GM19025 (cell line): ENCODE measurements at regions not wholly inside any gene's neighbourhood (a gene's known extent, or its start where the extent isn't known, plus 50 kb on each side); places are given as distances from the start of the nearest gene placed in this dataset.
"Not testable (repeated sequence)": the region's sequence is repeated elsewhere in the genome, so short reads cannot be mapped to it uniquely, and the experiment has no call there.

Source experiments
- ATAC-seq: cut with Tn5 transposase; IDR thresholded peaks from one replicate; pipeline ENCODE4 v1.9.1; 2021; ENCODE audit warnings: mild to moderate bottlenecking, low read depth, moderate library complexity; ENCODE audit not compliant: unreplicated experiment

DNA sequence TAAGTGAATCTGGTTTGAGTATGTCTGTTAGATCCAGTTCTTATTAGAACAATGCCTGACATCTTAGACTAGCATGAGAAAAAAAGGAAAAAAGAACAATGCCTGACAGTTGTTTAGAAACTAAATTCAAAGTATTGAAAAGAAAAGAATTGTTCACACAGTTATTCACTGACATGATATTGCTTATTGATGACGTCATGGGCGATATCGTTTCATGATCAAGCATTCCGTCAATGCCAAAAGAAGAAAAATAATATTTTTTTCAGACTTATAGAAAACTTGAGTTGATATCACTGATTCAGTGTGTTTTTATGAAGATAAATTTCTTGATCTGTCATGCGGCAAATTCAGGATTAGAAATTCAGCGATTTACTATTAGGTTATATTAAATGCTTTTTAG is 196.5 kb upstream of the AGR3 start:
- no peak for ATAC-seq

GRCh38 chr7:17083392-17084165 is 201.8 kb upstream of the AGR3 start:
- no peak for ATAC-seq

DNA sequence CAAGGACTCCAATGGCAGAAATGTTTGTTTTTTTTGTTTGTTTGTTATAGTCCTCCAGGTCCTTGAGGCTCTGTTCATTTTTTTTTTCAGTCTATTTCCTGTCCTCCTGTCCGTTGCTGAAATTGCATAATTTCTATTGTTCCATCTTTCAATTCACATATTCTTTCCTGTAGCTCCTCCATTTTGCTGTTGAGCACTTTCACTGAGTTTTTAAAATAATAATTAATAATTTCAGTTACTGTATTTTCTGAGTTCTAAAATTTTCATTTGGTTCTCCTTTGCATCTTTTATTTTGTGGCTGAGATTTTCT is 202.3 kb upstream of the AGR3 start:
- no peak for ATAC-seq

GRCh38 chr7:17085186-17085585 is 203.4 kb upstream of the AGR3 start:
- no peak for ATAC-seq

DNA sequence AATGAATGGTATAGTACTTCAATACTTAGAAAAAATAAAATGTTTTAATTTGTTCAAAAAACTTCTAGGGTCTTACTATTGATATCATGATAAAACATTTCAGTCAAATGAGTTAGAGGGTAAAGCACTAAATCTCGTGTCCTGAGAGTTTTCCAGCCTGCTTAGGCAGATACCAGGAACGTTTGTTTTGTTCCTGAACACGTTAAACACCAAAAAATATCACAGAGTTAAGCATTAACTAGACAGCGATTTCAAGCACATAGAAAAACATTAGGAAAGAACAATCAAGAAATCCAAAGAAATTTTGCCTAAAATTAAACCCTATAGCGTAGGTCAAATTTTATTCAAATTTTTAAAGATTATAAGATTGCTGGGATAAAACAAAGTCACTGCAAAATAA is 204.6 kb upstream of the AGR3 start:
- ATAC-seq, result no peak

DNA sequence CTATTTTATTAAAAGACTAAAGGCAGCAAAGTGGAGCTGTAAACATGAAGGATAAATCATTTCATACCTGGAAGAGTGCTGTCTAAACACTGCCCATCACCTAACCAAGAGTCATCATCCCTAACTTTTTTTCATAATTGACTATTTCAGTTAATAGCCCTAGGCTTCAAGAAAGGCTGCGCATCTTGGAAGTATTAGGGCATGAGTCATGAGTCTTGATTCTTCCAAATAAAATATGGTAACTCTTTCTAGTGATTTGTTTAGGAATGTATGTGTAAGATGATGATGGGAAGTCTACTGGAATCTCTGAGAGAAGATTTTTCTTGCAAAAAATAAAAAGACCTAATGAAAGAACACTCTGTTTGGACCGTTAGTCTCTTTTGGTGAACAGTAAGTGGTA is 207.7 kb upstream of the AHR start:
- no peak for ATAC-seq

GRCh38 chr7:17093461-17093860 is 205.0 kb upstream of the AHR start:
- no peak for ATAC-seq

GRCh38 chr7:17094963-17095574 is 203.4 kb upstream of the AHR start:
- no peak for ATAC-seq

DNA sequence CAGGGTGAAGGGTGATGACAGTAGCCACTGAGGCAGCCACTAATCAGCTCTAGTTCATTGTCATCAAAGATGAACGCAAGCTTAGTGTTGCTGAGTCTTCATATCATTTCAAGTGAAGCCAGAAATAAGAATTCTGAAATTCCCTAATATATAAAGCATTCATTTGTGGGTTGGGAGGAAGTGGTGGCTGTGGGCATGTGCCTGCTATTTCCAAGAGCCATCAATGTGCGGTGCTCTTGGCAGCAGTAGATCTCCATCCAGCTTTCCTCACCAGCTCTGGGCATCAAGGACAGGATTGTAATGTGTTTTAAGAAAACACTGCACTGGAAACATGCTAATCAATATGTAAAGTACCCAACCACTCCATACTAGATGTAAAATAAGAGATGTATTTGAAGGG is 202.5 kb upstream of the AHR start:
- no peak for ATAC-seq

DNA sequence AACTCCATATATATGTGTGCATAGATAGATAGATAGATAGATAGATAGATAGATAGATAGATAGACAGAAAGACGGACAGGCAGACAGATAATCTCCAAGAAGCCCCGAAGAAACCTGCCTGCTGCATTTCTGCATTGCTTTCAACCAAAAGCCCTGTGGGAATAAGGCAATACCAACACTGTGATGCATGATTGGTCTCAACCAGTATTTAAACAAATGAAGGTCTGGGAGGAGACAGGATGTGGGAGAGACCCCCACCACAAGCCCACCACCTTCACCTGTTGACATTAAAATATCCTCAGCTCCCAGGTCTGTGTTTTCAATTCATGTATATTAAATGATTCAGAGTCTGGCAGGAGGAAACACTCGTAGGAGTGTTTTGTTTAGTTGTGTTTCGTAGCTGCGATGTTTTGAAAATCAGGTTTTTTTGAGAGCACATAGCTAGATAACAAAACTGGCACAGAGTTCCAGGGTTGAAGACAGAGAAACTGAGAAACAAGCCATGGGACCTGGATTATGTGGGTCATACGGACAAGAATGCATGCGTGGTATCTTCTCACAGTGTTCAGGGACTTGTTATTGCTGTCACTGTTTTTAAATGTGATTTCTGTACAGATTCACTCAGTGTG is 200.7 kb upstream of the AHR start:
- no peak for ATAC-seq

DNA sequence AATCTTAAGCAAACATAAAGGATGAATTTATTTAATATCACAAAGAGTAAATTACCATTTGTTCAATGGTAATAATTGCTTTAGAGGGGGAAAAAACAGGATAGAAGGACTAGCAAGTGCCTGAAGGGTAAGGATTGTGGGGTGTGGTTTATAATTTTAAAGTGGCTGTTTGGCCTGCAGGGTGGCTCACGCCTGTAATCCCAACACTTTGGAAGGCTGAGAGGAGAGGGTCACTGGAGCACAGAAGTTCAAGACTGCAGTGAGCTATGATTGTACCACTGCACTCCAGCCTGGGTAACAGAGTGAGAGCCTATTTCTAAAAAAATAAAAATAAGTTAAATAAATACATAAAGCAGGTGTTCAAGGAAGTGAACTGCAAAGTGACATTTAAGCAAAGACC is 199.9 kb upstream of the AHR start:
- no peak for ATAC-seq

GRCh38 chr7:17099083-17099973 is 199.1 kb upstream of the AHR start:
- ATAC-seq, result no peak

DNA sequence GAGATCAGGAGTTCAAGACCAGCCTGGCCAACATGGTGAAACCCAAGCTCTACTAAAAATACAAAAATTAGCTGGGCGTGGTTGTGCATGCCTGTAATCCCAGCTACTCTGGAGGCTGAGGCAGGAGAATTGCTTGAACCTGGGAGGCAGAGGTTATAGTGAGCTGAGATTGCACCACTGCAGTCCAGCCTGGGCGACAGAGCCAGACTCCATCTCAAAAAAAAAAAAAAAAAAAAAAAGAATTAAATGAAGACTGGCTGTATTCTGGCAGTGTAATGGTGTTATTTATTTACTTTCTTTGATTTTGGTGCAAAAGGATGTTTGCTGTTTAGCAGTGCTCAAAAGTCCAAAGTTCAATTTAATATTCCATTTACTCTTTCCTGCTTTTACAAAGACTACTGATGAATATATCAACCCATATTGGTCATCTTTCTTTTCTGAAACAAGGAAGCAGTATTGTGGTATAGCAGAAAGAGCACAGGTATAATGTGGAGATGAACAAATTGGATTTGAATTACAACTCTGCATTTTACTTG is 198.4 kb upstream of the AHR start:
- ATAC-seq, result not testable (repeated sequence)

GRCh38 chr7:17101207-17101696 is 197.2 kb upstream of the AHR start:
- no peak for ATAC-seq

GRCh38 chr7:17103170-17103569 is 195.3 kb upstream of the AHR start:
- ATAC-seq, result no peak

DNA sequence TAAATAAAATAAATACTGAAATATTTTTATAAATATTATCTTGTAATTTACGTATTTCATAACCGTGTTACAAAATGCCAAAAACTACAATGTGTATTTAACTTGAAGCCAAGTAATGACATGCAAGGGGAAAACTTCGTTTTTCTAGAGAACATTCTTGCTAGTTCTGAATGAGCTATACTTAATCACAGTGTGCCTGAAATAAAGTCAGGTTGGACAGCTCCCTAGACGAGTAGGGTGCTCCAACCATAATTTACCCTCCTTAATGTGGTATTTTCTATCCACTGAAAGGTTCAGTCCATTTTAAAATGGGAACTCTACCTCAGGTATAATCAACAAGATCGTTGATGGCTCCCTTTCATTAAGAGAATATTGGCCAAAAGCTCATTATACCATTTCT is 194.5 kb upstream of the AHR start:
- ATAC-seq, result no peak

DNA sequence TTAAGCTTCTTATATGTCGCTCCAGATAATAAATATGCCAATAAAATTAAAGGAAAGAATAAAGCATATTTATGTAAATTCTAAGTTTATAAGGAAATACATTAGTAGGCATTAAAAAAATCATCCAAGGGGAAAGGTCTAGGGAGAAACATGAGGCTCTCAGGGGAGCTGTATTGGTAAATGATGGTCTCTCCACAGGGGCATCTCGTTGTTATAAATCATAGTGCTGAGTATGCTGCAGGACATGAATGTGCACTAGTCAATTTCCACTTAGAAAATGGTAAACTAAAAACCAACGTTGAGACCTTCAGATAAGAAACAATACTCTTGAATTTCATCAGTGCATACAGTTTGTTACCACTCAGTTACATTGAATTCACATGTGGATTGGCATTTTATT is 194.0 kb upstream of the AHR start:
- ATAC-seq, result no peak

DNA sequence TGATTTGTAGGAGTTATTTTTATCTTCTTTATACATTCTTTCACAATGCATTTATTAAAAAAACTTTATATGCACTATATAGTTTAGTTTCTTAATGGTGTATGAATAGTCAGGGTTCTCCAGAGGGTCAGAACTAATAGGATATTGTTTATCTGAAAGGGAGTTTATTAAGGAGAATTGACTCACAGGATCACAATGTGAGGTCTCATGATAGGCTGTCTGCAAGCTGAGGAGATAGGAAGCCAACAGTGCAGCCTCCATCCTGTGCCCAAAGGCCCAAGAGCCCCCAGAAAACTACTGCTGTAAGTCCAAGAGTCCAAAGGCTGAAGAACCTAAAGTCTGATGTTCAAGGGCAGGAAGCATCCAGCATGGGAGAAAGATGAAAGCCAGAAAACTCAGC is 192.8 kb upstream of the AHR start:
- ATAC-seq, result no peak

DNA sequence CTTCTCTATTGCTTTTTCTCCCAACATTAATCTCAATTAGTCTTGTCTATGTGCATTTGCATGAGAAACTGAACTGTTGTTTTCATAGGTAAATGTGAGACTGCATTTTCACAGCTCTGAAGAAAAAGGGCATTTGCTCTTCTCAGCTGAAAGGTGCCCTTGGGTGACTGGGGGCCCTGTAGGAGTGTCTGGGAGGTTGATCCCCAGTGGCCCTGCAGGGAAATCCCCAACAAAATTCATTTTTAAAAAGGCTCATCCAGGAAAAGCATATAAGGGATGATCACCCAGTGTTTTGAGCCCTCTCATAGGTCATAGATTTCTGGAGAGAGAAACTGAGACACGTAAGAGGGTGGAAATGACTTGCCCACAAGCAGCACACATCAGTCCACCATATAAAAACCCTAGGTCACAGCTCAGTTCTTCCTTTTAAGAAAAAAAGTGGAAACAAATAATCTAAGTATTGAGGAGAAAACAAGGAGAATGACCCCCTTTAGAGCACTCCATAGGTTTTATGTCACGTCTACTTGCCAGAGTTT is 190.3 kb upstream of the AHR start:
- ATAC-seq, result no peak

GRCh38 chr7:17109020-17109419 is 189.4 kb upstream of the AHR start:
- ATAC-seq, result no peak
